GM20000 (cell line): ENCODE measurements at regions not wholly inside any gene's neighbourhood (a gene's known extent, or its start where the extent isn't known, plus 50 kb on each side); places are given as distances from the start of the nearest gene placed in this dataset.

Source experiments
- DNase-seq: peaks from one replicate; pipeline ENCODE4 v3.0.0; 2012; ENCODE audit warnings: low spot score
- CTCF ChIP-seq: IDR thresholded peaks from 2 replicates; pipeline ENCODE4 v1.5.1; 2012; ENCODE audit warnings: mild to moderate bottlenecking, control low read depth; ENCODE audit errors: extremely low read depth, missing control alignments

- DNase-seq = no peak
- TF ChIP-seq CTCF = no peak
Measured at GRCh38 chr6:2503816-2504494, 246.8 kb downstream of the MYLK4 start.

GRCh38 chr6:2502998-2503674 is 247.6 kb downstream of the MYLK4 start:
- no peak for TF ChIP-seq CTCF
- no peak for DNase-seq

- no peak for DNase-seq
- no peak for TF ChIP-seq CTCF
Measured at GRCh38 chr6:2502096-2502997, 248.4 kb downstream of the MYLK4 start.

- TF ChIP-seq CTCF = no peak
- DNase-seq = no peak
Measured at GRCh38 chr6:2497922-2498623, 252.6 kb downstream of the MYLK4 start.

- no peak for DNase-seq
- TF ChIP-seq CTCF = no peak
Measured at GRCh38 chr6:2496291-2496690, 250.9 kb upstream of the GMDS start.

GRCh38 chr6:2492686-2493523 is 247.5 kb upstream of the GMDS start:
- no peak for TF ChIP-seq CTCF
- DNase-seq = no peak
